Uterus (tissue), 3 donors: ENCODE measurements at regions not wholly inside any gene's neighbourhood (a gene's known extent, or its start where the extent isn't known, plus 50 kb on each side); places are given as distances from the start of the nearest gene placed in this dataset.

Experiments used
- DNase-seq, 2 donors: peaks; one replicate each; pipeline ENCODE4 v3.0.0-alpha.2; 2019 to 2020
- H3K27ac ChIP-seq, 2 donors: fragments of 200-600 bp; sonication (generic); 1 replicate in 1 of 2; 2 replicates in 1 of 2; pipeline ENCODE4 v1.5.1; 2016 to 2018
- H3K27me3 ChIP-seq, 2 donors: fragments of 200-600 bp; sonication (generic); one replicate each; pipeline ENCODE4 v1.5.1; 2018 to 2019; ENCODE audit warnings: control low read depth in 1 of 2
- H3K36me3 ChIP-seq, 2 donors: fragments of 200-600 bp; sonication (generic); one replicate each; pipeline ENCODE4 v1.5.1; 2019; ENCODE audit warnings: control low read depth in 1 of 2
- H3K4me1 ChIP-seq, 2 donors: fragments of 200-600 bp; sonication (generic); one replicate each; pipeline ENCODE4 v1.5.1; 2018 to 2019; ENCODE audit warnings: control low read depth in 1 of 2
- H3K4me3 ChIP-seq, 2 donors: fragments of 200-600 bp; sonication (generic); 1 replicate in 1 of 2; 2 replicates in 1 of 2; pipeline ENCODE4 v1.5.1; 2018 to 2019; ENCODE audit warnings: mild to moderate bottlenecking in 1 of 2
- H3K9me3 ChIP-seq, 2 donors: fragments of 200-600 bp; sonication (generic); one replicate each; pipeline ENCODE4 v1.5.1; 2019; ENCODE audit warnings: control low read depth in 1 of 2
- CTCF ChIP-seq, 4 experiments: fragments of 200-600 bp in 2 of 4; fragments of 450-650 bp in 2 of 4; sonication (generic) in 2 of 4; IDR thresholded peaks; one replicate each; pipeline ENCODE4 v1.5.1; 2016 to 2019; ENCODE audit warnings: antibody characterized with exemption in 4 of 4, mild to moderate bottlenecking in 2 of 4, moderate library complexity in 1 of 4
- POLR2A ChIP-seq, 2 donors: fragments of 450-650 bp; IDR thresholded peaks; one replicate each; pipeline ENCODE4 v1.6.1; 2016; ENCODE audit warnings: antibody characterized with exemption in 2 of 2, mild to moderate bottlenecking in 1 of 2, moderate library complexity in 1 of 2
- intact Hi-C: fragments of 100-400 bp; cut with DNase I; formaldehyde crosslinking; loops from one replicate; pipeline ENCODE4 v1.15.1; 2023; ENCODE audit warnings: low total_unique reads
- donor health status: DM: yes; HTN: yes; CAD: no.

DNA sequence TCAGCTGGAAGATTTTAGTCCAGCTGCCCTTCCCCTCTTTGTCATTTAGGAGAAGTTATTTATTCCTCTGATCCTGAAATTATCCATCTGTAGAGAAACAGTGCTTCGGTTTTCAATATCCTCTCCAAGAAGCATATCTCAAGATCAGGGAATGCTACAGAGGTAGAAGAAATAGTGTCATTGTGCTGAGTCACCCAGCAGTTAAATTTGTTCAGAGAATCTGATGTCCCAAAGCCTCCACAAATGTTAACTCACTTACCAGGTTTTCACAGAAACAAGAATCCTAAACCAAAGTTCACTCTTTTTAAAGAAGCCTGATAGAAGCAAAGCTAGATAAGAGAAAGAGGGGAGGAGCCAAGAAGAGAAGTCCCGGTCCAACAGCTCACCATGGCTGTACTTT is 480.7 kb upstream of the GYPC start:
- no peak for DNase-seq
- intact Hi-C loops: no loop called here

DNA sequence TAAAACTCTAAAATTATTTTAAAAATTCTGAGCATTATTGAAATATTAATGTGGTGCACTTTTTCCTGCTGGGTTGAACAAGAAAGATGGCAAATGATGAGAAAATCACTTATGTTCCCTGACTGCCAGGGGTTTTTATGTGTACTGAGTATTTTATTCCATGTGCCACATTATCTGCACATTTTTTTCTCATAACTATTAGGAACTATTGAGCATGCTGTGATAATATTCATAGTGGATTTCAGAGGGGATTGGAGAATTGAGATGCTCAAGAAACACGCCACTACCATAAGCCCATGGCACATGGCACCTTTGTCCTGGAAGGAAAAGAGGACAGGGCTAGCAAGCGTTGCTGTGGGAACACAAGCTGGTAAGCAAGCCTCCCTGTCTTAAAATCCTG is 478.5 kb upstream of the GYPC start:
- H3K4me1 ChIP-seq: no peaks in the 10 kb centered on the region
- H3K36me3 ChIP-seq: no peaks in the 10 kb centered on the region
- TF ChIP-seq CTCF (IDR thresholded peaks at IDR 0.05) (no peak), POLR2A (IDR thresholded peaks at IDR 0.05) (no peak)
- H3K4me3 ChIP-seq: no peak overlapping the region
- no peak overlapping the region for H3K27ac ChIP-seq
- intact Hi-C loops: no loop called here
- H3K9me3 ChIP-seq: no peaks in the 10 kb centered on the region
- no peak for DNase-seq
- no peaks in the 10 kb centered on the region for H3K27me3 ChIP-seq

More for the DNA sequence above, 480.7 kb upstream of the GYPC start:
- Histone ChIP-seq H3K27ac (no peak overlapping the region), H3K27me3 (no peaks in the 10 kb centered on the region), H3K4me1 (no peaks in the 10 kb centered on the region), H3K9me3 (no peaks in the 10 kb centered on the region), H3K36me3 (no peaks in the 10 kb centered on the region), H3K4me3 (no peak overlapping the region)
- TF ChIP-seq CTCF (IDR thresholded peaks at IDR 0.05) (no peak), POLR2A (IDR thresholded peaks at IDR 0.05) (no peak)

DNA sequence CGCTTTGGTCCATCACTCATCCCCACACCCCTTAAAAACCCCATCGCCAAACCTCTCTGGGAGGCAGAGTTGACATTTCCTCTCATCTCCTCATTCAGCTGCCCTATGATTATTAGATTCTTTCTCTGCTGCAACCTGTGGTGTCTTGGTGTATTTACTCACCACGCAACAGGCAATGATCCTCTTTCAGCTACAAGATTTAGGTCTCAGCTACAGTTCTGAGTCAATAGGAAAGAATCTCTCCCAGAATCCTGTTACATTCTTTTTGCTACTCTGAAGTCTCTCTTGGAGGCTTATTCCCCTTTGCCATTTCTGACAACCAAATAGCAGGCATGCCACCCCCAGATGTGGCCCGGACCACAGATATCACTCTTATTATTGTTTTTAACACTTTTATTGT is 468.3 kb upstream of the GYPC start:
- H3K4me1 ChIP-seq: no peaks in the 10 kb centered on the region
- no peaks in the 10 kb centered on the region for H3K36me3 ChIP-seq
- no peak for TF ChIP-seq CTCF (IDR thresholded peaks at IDR 0.05)
- no peak for TF ChIP-seq POLR2A (IDR thresholded peaks at IDR 0.05)
- intact Hi-C loops: no loop called here
- no peak overlapping the region for H3K27ac ChIP-seq
- H3K4me3 ChIP-seq: no peak overlapping the region
- no peaks in the 10 kb centered on the region for H3K27me3 ChIP-seq
- DNase-seq: no peak
- no peaks in the 10 kb centered on the region for H3K9me3 ChIP-seq

DNA sequence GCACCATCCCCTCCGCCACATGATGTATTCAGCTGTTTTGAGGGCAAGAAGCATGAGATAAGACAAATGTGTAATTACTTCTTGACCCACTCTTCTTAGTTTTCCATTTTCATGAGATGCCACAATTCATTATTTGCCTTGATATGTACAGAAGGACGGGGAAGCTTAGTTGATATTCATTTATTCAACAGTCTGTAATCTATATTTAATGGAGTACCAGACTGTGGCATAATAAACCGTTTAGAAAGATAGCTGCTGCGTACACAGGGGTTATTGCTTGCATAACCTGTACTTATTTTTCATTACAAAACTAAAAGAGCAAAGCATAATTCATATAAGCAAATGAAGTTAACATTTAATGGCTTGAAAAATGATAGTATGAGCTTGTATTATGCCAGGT is 466.4 kb upstream of the GYPC start:
- no peak overlapping the region for H3K4me3 ChIP-seq
- TF ChIP-seq CTCF (IDR thresholded peaks at IDR 0.05) (no peak), POLR2A (IDR thresholded peaks at IDR 0.05) (no peak)

DNA sequence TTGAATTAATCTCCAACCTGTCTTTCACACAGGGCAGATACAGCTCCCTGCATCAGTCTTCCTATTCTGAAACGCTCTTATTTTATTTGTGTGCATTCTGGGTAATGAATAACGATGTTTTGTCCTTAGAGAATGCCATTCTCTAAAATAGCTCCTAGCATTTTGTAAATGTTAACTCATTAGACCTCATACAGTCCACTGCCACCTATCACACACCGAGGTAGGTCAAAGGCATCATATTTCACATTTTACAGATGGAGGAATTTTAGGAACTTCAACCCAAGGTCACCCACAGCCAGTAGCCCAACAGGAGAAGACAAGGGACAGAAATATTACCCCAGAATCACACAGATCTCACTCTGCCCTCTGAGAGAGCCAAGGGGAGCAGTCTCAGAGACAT is 455.4 kb upstream of the GYPC start:
- intact Hi-C loops: no loop called here
- TF ChIP-seq POLR2A (IDR thresholded peaks at IDR 0.05) (no peak), CTCF (IDR thresholded peaks at IDR 0.05) (no peak)
- no peaks in the 10 kb centered on the region for H3K27me3 ChIP-seq
- H3K27ac ChIP-seq: no peak overlapping the region
- no peaks in the 10 kb centered on the region for H3K36me3 ChIP-seq
- DNase-seq: no peak
- H3K9me3 ChIP-seq: no peaks in the 10 kb centered on the region
- H3K4me1 ChIP-seq: no peaks in the 10 kb centered on the region
- H3K4me3 ChIP-seq: no peak overlapping the region

More for the DNA sequence above, 466.4 kb upstream of the GYPC start:
- no peak for DNase-seq
- Histone ChIP-seq H3K9me3 (no peaks in the 10 kb centered on the region), H3K4me1 (no peaks in the 10 kb centered on the region), H3K27me3 (no peaks in the 10 kb centered on the region), H3K36me3 (no peaks in the 10 kb centered on the region), H3K27ac (no peak overlapping the region)
- intact Hi-C loops: no loop called here
